ENCODE measurements at regions not wholly inside any gene's neighbourhood (a gene's known extent, or its start where the extent isn't known, plus 50 kb on each side); places are given as distances from the start of the nearest gene placed in this dataset.

- no peak for DNase-seq (ENCODE audit: low spot score)
- no peaks in the 10 kb centered on the region for H3K36me3 ChIP-seq (ENCODE audit: control insufficient read depth in 4 of 4, insufficient read depth in 3 of 4, low read depth in 1 of 4, low read length in 3 of 4)
- no peaks in the 10 kb centered on the region for H3K4me1 ChIP-seq (ENCODE audit: control insufficient read depth in 4 of 4, insufficient read depth in 4 of 4, low read length in 3 of 4)
- no peak overlapping the region for H3K27ac ChIP-seq (ENCODE audit: low read depth in 1 of 2, low read length in 2 of 2)
- no peak overlapping the region for H3K9ac ChIP-seq (ENCODE audit: low read depth in 1 of 2, low read length in 2 of 2)
- H3K9me3 ChIP-seq (ENCODE audit: control insufficient read depth in 4 of 4, low read length in 3 of 4): no peaks in the 10 kb centered on the region
- TF ChIP-seq YY1 (IDR thresholded peaks at IDR 0.05) (no peak), EGR1 (IDR thresholded peaks at IDR 0.05; ENCODE audit: low read depth in 2 of 2) (no peak), FOXA2 (IDR thresholded peaks at IDR 0.05) (no peak), SP1 (IDR thresholded peaks at IDR 0.05) (no peak), FOXA1 (IDR thresholded peaks at IDR 0.05) (no peak), GABPA (IDR thresholded peaks at IDR 0.05 in 1 of 2, conservative IDR thresholded peaks at IDR 0.05 in 1 of 2) (no peak), JUND (IDR thresholded peaks at IDR 0.05) (no peak), HNF4A (conservative IDR thresholded peaks at IDR 0.05) (no peak), HNF4G (IDR thresholded peaks at IDR 0.05) (no peak), RXRA (IDR thresholded peaks at IDR 0.05) (no peak), TAF1 (conservative IDR thresholded peaks at IDR 0.05) (no peak)
- TF ChIP-seq, protein P1, sequence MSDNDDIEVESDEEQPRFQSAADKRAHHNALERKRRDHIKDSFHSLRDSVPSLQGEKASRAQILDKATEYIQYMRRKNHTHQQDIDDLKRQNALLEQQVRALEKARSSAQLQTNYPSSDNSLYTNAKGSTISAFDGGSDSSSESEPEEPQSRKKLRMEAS (IDR thresholded peaks at IDR 0.05): no peak
- TF ChIP-seq, protein P2, sequence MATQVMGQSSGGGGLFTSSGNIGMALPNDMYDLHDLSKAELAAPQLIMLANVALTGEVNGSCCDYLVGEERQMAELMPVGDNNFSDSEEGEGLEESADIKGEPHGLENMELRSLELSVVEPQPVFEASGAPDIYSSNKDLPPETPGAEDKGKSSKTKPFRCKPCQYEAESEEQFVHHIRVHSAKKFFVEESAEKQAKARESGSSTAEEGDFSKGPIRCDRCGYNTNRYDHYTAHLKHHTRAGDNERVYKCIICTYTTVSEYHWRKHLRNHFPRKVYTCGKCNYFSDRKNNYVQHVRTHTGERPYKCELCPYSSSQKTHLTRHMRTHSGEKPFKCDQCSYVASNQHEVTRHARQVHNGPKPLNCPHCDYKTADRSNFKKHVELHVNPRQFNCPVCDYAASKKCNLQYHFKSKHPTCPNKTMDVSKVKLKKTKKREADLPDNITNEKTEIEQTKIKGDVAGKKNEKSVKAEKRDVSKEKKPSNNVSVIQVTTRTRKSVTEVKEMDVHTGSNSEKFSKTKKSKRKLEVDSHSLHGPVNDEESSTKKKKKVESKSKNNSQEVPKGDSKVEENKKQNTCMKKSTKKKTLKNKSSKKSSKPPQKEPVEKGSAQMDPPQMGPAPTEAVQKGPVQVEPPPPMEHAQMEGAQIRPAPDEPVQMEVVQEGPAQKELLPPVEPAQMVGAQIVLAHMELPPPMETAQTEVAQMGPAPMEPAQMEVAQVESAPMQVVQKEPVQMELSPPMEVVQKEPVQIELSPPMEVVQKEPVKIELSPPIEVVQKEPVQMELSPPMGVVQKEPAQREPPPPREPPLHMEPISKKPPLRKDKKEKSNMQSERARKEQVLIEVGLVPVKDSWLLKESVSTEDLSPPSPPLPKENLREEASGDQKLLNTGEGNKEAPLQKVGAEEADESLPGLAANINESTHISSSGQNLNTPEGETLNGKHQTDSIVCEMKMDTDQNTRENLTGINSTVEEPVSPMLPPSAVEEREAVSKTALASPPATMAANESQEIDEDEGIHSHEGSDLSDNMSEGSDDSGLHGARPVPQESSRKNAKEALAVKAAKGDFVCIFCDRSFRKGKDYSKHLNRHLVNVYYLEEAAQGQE (IDR thresholded peaks at IDR 0.05): no peak
- TF ChIP-seq, protein P3, sequence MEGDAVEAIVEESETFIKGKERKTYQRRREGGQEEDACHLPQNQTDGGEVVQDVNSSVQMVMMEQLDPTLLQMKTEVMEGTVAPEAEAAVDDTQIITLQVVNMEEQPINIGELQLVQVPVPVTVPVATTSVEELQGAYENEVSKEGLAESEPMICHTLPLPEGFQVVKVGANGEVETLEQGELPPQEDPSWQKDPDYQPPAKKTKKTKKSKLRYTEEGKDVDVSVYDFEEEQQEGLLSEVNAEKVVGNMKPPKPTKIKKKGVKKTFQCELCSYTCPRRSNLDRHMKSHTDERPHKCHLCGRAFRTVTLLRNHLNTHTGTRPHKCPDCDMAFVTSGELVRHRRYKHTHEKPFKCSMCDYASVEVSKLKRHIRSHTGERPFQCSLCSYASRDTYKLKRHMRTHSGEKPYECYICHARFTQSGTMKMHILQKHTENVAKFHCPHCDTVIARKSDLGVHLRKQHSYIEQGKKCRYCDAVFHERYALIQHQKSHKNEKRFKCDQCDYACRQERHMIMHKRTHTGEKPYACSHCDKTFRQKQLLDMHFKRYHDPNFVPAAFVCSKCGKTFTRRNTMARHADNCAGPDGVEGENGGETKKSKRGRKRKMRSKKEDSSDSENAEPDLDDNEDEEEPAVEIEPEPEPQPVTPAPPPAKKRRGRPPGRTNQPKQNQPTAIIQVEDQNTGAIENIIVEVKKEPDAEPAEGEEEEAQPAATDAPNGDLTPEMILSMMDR (IDR thresholded peaks at IDR 0.05; ENCODE audit: low read depth, low read length, missing input control): no peak
- TF ChIP-seq, protein P4, sequence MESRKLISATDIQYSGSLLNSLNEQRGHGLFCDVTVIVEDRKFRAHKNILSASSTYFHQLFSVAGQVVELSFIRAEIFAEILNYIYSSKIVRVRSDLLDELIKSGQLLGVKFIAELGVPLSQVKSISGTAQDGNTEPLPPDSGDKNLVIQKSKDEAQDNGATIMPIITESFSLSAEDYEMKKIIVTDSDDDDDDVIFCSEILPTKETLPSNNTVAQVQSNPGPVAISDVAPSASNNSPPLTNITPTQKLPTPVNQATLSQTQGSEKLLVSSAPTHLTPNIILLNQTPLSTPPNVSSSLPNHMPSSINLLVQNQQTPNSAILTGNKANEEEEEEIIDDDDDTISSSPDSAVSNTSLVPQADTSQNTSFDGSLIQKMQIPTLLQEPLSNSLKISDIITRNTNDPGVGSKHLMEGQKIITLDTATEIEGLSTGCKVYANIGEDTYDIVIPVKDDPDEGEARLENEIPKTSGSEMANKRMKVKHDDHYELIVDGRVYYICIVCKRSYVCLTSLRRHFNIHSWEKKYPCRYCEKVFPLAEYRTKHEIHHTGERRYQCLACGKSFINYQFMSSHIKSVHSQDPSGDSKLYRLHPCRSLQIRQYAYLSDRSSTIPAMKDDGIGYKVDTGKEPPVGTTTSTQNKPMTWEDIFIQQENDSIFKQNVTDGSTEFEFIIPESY (IDR thresholded peaks at IDR 0.05): no peak
- WGBS: 72% methylated on average over 4 of the region's 4 CpGs
- no peak overlapping the region for H3K4me3 ChIP-seq (ENCODE audit: low read depth in 1 of 3, low read length in 3 of 3)
- H3K27me3 ChIP-seq (ENCODE audit: control insufficient read depth in 4 of 4, insufficient read depth in 4 of 4, low read length in 3 of 4): no peaks in the 10 kb centered on the region
Measured at GRCh38 chr3:59473636-59474035, 423.8 kb upstream of the CFAP20DC start.

DNA sequence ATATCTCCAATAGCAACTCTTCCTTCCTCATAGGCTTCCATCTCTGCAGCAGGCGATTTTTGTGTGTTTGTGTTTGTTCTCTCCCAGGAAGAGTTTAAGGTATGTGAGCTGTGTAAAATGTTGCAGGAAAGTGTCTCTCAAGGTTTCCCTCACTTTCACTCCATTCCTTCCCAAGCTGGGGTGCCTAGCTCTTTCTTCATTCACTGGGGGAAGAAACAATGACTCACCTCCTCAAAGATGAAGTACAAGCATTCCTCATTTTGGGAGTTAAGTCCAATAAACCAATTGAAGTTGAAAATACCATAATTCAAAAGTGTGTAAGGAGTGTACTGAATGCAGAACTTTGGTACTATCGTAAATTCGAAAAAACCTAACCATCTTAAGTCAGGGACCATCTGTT, 422.7 kb upstream of the CFAP20DC start:
- Histone ChIP-seq H3K9ac (ENCODE audit: low read depth in 1 of 2, low read length in 2 of 2) (no peak overlapping the region), H3K9me3 (ENCODE audit: control insufficient read depth in 4 of 4, low read length in 3 of 4) (no peaks in the 10 kb centered on the region), H3K4me3 (ENCODE audit: low read depth in 1 of 3, low read length in 3 of 3) (no peak overlapping the region), H3K27ac (ENCODE audit: low read depth in 1 of 2, low read length in 2 of 2) (no peak overlapping the region), H3K4me1 (ENCODE audit: control insufficient read depth in 4 of 4, insufficient read depth in 4 of 4, low read length in 3 of 4) (no peaks in the 10 kb centered on the region), H3K36me3 (ENCODE audit: control insufficient read depth in 4 of 4, insufficient read depth in 3 of 4, low read depth in 1 of 4, low read length in 3 of 4) (no peaks in the 10 kb centered on the region), H3K27me3 (ENCODE audit: control insufficient read depth in 4 of 4, insufficient read depth in 4 of 4, low read length in 3 of 4) (no peaks in the 10 kb centered on the region)
- no peak for TF ChIP-seq JUND (IDR thresholded peaks at IDR 0.05)
- TF ChIP-seq, protein P4 (IDR thresholded peaks at IDR 0.05): no peak
- TF ChIP-seq FOXA2 (IDR thresholded peaks at IDR 0.05): no peak
- TF ChIP-seq HNF4A (conservative IDR thresholded peaks at IDR 0.05): no peak
- TF ChIP-seq HNF4G (IDR thresholded peaks at IDR 0.05): no peak
- no peak for DNase-seq (ENCODE audit: low spot score)
- 84% methylated on average over 3 of the region's 3 CpGs for WGBS
